ENCODE measurements at regions not wholly inside any gene's neighbourhood (a gene's known extent, or its start where the extent isn't known, plus 50 kb on each side); places are given as distances from the start of the nearest gene placed in this dataset.
A peak's percentile ranks its signal among the peaks of the same experiment; 100 is the strongest.

DNA sequence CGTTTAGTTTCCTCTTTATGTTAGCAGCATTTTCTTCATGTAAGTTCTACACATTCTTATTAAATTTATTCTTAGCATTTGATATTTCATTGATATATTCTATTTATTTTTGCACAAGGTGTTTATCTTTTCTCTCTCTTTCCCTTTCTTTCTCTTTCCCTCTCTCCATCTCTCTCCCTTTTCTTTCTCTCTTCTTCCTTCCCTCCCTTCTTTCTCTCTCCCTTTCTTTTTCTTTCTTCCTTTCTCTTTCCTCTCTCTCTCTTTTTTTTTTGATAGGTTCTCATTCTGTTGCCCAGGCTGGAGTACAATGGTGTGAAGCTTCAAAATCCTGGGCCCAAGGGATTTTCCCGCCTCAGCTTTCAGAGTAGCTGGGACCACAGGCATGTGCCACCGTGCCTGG is 176.4 kb downstream of the AXIN2 start:
- no peaks in the 10 kb centered on the region for H3K27me3 Mint-ChIP-seq
- ATAC-seq (replicated peaks) = no peak
- H3K4me3 Mint-ChIP-seq = no peak overlapping the region
- no peaks in the 10 kb centered on the region for H3K36me3 Mint-ChIP-seq (ENCODE audit: low read depth)
- no peak overlapping the region for H3K27ac Mint-ChIP-seq
- H3K9me3 Mint-ChIP-seq = no peaks in the 10 kb centered on the region
- H3K4me1 Mint-ChIP-seq = no peaks in the 10 kb centered on the region

DNA sequence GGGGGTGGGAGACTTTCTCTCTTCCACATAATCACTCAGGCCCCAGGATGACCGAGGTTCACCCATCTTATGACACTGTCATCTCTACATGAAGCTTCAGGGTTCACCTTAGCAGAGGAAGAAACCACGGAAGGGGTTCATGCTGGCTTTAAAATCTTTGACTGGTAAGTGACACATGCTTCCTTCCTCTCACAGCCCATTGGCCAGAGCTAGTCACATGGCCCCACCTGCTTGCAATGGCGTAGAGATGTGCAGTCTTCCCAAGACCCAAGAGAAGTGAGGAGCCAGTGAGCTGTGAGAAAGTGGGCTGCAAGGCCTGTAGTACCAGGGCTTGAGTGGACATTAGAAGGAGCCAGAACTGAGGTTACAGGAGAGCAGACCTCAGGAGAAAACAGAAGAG is 180.3 kb downstream of the AXIN2 start:
- no peaks in the 10 kb centered on the region for H3K9me3 Mint-ChIP-seq
- ATAC-seq (replicated peaks) = no peak
- H3K27ac Mint-ChIP-seq = no peak overlapping the region
- H3K4me1 Mint-ChIP-seq = no peaks in the 10 kb centered on the region
- no peak overlapping the region for H3K4me3 Mint-ChIP-seq
- H3K36me3 Mint-ChIP-seq (ENCODE audit: low read depth) = no peaks in the 10 kb centered on the region
- H3K27me3 Mint-ChIP-seq = no peaks in the 10 kb centered on the region

DNA sequence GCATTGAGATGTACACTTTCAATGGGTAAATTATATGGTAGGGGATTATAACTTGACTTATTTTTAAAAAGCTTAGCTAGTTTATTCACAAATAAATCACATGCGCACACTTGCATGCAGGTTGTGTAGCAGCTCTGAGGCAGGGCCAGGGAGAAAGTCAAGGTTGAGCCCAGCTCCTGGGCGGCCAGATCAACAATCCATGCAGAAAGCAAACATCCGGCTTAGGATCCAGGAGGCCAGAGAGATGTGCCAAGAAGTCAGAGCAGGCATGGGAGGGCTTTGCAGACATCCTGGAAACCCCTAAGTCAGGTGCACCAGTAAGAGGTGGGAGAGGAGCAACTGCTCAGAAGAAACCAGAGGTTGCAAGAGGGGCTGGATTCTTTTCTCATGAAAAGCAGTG is 186.5 kb downstream of the AXIN2 start:
- Mint-ChIP-seq H3K4me3 (no peak overlapping the region), H3K9me3 (no peaks in the 10 kb centered on the region), H3K4me1 (no peaks in the 10 kb centered on the region), H3K27ac (no peak overlapping the region), H3K27me3 (peaks cover 17% of the 10 kb centered on the region), H3K36me3 (ENCODE audit: low read depth) (no peaks in the 10 kb centered on the region)
- no peak for ATAC-seq (replicated peaks)

DNA sequence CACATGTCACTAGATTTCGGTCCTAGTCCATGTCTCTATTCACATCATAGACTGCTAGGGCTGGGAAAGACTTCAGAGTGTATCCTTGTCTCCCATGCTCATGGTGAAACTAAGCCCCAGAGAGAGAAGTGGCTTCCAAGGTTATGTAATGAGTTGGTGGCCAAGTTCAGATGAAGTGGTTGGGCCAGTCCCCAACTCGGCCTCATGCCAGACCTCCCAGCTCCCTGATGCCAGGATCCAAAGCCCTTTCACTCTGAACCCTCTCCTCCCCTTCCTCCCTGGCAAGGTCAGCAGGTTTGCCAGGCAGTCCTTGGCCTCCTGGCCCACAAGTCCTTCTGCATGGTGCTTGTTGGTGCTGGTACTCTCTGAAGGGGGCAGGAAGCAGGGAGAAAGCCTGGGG is 189.7 kb downstream of the AXIN2 start:
- ATAC-seq (replicated peaks) = no peak
- no peak overlapping the region for H3K4me3 Mint-ChIP-seq
- peaks cover 1% of the 10 kb centered on the region for H3K4me1 Mint-ChIP-seq
- no peaks in the 10 kb centered on the region for H3K9me3 Mint-ChIP-seq
- peaks cover 17% of the 10 kb centered on the region for H3K27me3 Mint-ChIP-seq
- H3K27ac Mint-ChIP-seq = no peak overlapping the region
- no peaks in the 10 kb centered on the region for H3K36me3 Mint-ChIP-seq (ENCODE audit: low read depth)

DNA sequence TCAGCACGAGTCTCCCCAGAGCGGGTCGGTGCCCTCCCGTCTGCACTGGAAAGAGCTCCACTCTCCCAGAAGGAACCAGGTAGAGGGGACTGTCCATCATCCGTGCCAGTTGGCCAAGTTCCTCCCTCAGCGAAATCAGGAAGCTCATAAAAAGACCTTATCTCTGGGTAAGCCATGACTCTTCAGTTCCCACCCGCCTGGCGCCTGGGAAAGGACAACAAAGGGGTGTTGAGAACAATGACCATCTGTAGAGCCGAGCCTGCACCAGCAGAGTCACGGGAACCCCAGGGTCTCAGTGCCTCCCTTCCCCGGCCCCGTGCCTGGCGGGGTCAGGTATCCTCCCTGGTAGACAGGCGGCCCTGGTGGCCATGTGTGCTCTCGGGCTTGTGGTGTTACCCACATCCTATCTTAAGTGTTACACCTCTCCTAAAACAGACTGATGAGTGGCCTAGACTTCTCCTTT is 190.7 kb downstream of the AXIN2 start:
- no peak for ATAC-seq (replicated peaks)
- Mint-ChIP-seq H3K4me1 (peaks cover 7% of the 10 kb centered on the region), H3K27ac (no peak overlapping the region), H3K9me3 (no peaks in the 10 kb centered on the region), H3K27me3 (peaks cover 17% of the 10 kb centered on the region), H3K4me3 (no peak overlapping the region), H3K36me3 (ENCODE audit: low read depth) (no peaks in the 10 kb centered on the region)

DNA sequence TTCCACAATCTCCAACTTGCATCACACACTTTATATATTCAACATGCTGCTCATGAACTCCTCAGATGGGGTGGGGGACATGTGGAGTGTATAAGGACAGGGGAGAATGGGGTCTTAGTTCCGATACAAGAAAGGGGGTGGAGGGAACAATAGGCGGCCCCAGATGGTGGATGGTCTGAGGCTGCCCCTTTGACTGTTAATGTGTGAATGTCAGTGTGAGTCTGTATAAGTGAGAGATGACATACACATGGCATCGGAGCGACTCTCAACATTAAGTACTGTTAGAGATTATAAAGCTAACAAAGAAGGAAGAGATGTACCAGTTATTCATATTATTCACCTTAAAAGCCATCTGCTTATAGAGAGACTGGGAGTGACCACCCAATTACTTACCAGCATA is 193.1 kb downstream of the AXIN2 start:
- H3K9me3 Mint-ChIP-seq = no peaks in the 10 kb centered on the region
- H3K4me3 Mint-ChIP-seq = no peak overlapping the region
- H3K4me1 Mint-ChIP-seq = peaks cover 10% of the 10 kb centered on the region
- H3K27me3 Mint-ChIP-seq = peaks cover 14% of the 10 kb centered on the region
- H3K27ac Mint-ChIP-seq = no peak overlapping the region
- no peak for ATAC-seq (replicated peaks)
- H3K36me3 Mint-ChIP-seq (ENCODE audit: low read depth) = no peaks in the 10 kb centered on the region

DNA sequence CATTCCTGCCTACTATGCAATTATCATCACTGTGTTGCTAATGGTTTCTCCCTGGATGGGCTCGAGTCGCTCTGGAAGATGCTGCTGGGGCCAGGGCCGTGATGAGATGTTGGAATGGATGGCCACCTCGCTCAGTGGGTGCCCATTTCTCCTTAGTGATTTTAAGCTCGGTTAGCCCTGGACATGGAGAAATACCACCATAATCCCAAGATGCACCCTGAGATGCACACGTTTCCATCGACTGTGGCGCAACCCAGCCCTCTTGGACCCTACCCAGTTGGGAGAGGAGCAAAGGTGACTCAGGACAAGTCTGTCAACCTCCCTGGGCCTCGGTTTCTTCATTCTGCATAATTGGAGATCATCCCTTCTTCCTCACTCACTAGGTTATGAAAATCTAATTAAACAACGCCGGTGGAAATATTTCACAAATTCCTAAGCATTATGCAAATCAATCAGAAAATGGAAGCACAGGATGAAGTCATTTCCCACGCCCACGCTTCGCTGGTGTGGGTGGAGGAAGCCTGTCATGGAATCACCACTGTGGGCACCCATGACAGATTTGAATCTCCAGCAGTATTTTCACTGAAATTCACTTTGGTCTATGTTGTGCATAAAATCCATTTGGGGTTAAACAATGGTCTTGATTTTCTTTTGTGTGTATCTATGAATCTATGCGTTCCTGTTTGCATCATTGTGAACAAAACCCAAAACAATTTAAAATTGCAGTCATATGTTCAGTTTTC is 195.2 kb downstream of the AXIN2 start:
- Mint-ChIP-seq H3K4me1 (peaks cover 10% of the 10 kb centered on the region), H3K36me3 (ENCODE audit: low read depth) (no peaks in the 10 kb centered on the region), H3K27me3 (peaks cover 11% of the 10 kb centered on the region), H3K27ac (peak overlapping the region; percentile 65), H3K4me3 (peak overlapping the region; percentile 58), H3K9me3 (no peaks in the 10 kb centered on the region)
- ATAC-seq (replicated peaks) = peak; percentile 77

DNA sequence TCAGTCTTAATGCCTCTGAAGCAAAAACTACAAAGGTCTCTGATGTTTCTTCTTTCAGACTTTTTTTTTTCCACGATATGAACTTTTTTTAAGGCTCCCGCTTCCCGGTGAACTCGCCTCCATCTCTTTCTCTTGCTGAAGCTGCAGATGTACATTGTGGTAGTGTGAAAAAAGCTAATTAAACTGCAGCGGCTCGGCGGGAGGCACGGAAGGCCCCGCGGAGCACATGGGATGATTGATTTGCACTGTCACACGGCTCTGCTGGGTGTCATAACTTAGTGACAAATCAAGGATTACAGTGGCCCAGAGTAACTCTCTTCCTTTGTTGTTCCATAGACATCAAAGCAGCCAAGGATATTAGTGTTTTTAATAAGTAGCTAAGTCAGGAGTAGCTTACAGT is 196.3 kb downstream of the AXIN2 start:
- Mint-ChIP-seq H3K27ac (no peak overlapping the region), H3K4me3 (no peak overlapping the region), H3K36me3 (ENCODE audit: low read depth) (no peaks in the 10 kb centered on the region), H3K9me3 (no peaks in the 10 kb centered on the region), H3K27me3 (peaks cover 2% of the 10 kb centered on the region), H3K4me1 (peaks cover 13% of the 10 kb centered on the region)
- ATAC-seq (replicated peaks) = no peak

DNA sequence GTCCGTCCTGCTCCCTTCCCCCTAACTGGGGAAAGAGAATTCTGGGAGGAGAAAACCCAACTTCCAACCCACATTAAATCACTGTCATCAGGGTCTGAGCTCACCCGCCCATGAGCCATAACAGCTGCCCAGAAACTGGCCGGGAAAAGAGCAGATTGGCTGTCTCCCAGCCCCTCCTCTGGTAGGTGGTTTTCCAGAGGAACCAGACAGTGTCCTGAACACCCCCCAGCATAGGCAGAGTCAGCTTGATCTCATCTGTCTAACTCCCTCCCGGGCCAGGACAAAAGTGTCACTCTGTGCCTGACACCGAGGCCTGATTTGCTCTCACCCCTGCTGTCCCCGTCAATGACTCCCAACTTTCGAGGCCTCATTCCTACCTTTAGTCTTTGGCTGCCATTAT is 197.0 kb downstream of the AXIN2 start:
- no peak for ATAC-seq (replicated peaks)
- peaks cover 17% of the 10 kb centered on the region for H3K4me1 Mint-ChIP-seq
- no peaks in the 10 kb centered on the region for H3K36me3 Mint-ChIP-seq (ENCODE audit: low read depth)
- H3K27ac Mint-ChIP-seq = no peak overlapping the region
- peaks cover 4% of the 10 kb centered on the region for H3K27me3 Mint-ChIP-seq
- H3K4me3 Mint-ChIP-seq = no peak overlapping the region
- no peaks in the 10 kb centered on the region for H3K9me3 Mint-ChIP-seq

DNA sequence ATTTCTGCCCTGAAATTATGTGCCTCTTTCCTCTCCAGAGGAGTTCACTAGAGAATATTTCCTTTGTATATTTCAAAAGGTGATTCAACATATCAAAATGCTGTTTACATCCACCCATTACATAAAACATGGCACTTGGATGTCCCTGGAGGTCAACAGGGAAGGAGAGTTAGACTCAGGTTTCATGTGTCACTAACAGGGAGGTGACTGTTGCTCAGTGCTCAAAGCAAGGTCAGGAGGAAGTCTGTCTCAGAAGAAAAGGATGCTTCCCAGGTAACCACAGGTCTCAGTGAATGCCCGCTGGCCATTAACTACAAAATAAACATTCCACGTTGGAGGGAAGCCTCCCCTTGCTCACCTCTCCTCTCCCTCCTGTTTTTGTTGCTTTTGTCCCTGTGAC is 198.6 kb downstream of the AXIN2 start:
- Mint-ChIP-seq H3K4me1 (peaks cover 25% of the 10 kb centered on the region), H3K27me3 (peaks cover 4% of the 10 kb centered on the region), H3K9me3 (no peaks in the 10 kb centered on the region), H3K27ac (no peak overlapping the region), H3K4me3 (no peak overlapping the region), H3K36me3 (ENCODE audit: low read depth) (no peaks in the 10 kb centered on the region)
- ATAC-seq (replicated peaks) = no peak

DNA sequence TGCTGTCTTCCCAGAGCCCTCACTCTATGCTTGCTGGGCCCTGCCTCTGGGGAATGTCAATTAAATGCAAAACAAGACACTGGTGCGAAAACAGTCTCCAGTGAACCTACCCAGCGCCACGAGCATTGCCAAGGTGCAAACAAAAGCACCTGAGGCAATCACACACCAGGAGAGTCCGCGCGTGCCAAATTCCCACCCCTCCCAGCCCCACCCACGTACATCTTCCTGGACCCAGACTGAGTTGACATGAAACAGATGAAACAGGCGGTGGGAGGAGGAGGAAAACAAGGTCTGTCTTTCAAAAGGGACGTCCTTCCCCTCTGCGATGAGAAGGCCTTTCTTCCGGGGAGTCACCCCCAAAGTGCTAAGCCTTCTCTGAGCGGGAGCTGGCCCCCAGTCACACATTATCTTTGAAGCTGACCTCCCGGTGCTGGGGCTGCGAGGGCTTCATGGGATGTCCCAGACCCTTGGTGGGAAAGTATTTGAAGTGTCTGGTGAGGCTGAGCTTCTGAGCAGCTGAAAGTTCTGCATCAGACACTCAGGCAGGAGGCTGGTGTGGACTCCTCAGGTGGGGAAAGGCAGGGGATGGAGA is 200.4 kb downstream of the AXIN2 start:
- H3K27ac Mint-ChIP-seq = no peak overlapping the region
- ATAC-seq (replicated peaks) = no peak
- peaks cover 19% of the 10 kb centered on the region for H3K4me1 Mint-ChIP-seq
- peaks cover 4% of the 10 kb centered on the region for H3K27me3 Mint-ChIP-seq
- no peaks in the 10 kb centered on the region for H3K9me3 Mint-ChIP-seq
- no peaks in the 10 kb centered on the region for H3K36me3 Mint-ChIP-seq (ENCODE audit: low read depth)
- no peak overlapping the region for H3K4me3 Mint-ChIP-seq

DNA sequence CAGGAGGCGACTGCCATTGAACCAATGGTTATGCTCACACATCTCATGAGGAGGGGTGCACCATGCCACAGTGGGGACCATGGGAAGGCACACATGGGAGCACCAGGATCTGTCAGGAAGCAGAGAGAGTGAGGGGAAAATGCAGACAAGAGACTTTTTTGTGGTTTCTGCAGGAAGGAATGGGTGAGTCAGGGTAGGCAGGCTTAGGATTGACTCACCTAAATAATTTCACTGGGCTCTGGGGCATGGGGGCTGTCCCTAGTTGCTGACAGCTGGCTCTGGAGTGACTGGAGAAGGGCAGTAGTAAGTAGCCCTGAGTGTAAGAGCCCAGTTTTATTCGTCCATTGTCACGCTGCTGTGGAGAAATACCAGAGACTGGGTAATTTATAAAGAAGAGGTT is 202.4 kb downstream of the AXIN2 start:
- ATAC-seq (replicated peaks) = peak; percentile 100
- Mint-ChIP-seq H3K9me3 (no peaks in the 10 kb centered on the region), H3K36me3 (ENCODE audit: low read depth) (no peaks in the 10 kb centered on the region), H3K4me3 (peak overlapping the region; percentile 38), H3K27me3 (peaks cover 8% of the 10 kb centered on the region), H3K4me1 (peaks cover 15% of the 10 kb centered on the region), H3K27ac (peak overlapping the region; percentile 55)

DNA sequence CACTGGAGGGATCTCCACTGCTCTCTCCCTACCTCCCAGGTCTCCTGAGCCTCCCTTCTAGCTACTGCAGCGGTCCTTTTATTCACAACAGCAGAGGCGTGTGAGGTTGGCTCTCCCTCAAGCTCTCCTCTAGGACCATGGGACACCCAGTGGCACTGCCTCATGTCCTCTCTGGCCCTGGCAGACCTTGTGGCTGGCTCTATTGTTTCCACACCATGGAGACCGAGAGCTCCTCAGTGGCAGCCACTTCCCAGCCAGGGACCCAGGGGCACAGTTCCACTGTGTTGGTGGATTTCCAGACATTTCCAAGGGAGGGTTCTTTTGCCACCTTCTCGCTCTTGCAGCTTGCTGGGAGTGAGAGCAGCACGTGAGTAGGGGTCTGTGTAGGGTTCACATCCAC is 204.9 kb downstream of the AXIN2 start:
- Mint-ChIP-seq H3K4me1 (peaks cover 15% of the 10 kb centered on the region), H3K27ac (no peak overlapping the region), H3K36me3 (ENCODE audit: low read depth) (no peaks in the 10 kb centered on the region), H3K4me3 (no peak overlapping the region), H3K27me3 (peaks cover 8% of the 10 kb centered on the region), H3K9me3 (no peaks in the 10 kb centered on the region)
- no peak for ATAC-seq (replicated peaks)

DNA sequence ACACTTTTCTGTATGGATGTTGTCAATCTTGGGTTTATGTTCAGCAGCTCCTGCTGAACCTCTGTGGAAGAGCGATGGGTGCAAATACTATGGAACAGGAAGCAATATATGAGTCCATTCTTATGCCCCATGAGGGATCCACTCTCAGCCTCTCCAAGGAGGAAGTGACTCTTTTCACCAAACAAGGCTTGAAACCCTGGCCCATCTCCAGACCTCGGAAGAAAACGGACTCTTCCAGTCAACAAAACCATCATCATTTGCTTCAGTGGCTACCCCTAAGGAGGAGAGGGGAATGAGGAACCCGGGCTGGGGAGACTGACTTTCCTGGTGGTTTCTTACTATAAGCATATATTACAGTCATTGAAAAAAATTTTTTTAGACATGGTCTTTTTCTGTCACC is 206.2 kb downstream of the AXIN2 start:
- Mint-ChIP-seq H3K9me3 (no peaks in the 10 kb centered on the region), H3K4me1 (peaks cover 13% of the 10 kb centered on the region), H3K27ac (no peak overlapping the region), H3K36me3 (ENCODE audit: low read depth) (no peaks in the 10 kb centered on the region), H3K4me3 (no peak overlapping the region), H3K27me3 (peaks cover 7% of the 10 kb centered on the region)
- no peak for ATAC-seq (replicated peaks)

DNA sequence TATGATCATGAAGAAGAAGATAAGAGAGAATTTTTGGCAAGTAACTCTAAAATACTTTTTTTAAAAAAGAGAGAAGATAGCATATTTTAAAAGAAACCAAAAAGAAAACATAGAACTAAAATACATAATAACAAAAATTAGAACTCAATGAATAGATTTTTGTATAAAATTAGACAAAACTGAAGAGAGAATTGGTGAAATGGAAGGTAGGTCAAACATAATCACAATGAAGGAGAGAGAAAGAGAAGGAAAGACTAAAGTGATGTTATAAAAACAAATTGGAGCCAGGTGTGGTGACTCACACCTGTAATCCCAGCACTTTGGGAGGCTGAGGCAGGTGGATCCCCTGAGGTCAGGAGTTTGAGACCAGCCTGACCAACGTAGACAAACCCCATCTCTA is 211.5 kb downstream of the AXIN2 start:
- Mint-ChIP-seq H3K36me3 (ENCODE audit: low read depth) (no peaks in the 10 kb centered on the region), H3K9me3 (peaks cover 4% of the 10 kb centered on the region), H3K4me1 (no peaks in the 10 kb centered on the region), H3K4me3 (no peak overlapping the region), H3K27me3 (peaks cover 13% of the 10 kb centered on the region), H3K27ac (no peak overlapping the region)
- no peak for ATAC-seq (replicated peaks)
